ENCODE measurements at regions not wholly inside any gene's neighbourhood (a gene's known extent, or its start where the extent isn't known, plus 50 kb on each side); places are given as distances from the start of the nearest gene placed in this dataset.

- no peak for DNase-seq (ENCODE audit: unreplicated experiment)
- ChIA-PET POLR2A (no interaction called here), CTCF (interaction anchor here (0.6 to 1.4 kb wide), 3 partner anchors 12 to 52 kb away, joined by 3 to 4 read pairs (median 4); no protein-coding TSS in a partner anchor)
- no peaks in the 10 kb centered on the region for H3K9me3 Mint-ChIP-seq (ENCODE audit: unreplicated experiment)
- intact Hi-C loops (cut with micrococcal nuclease), result no loop called here
- H3K4me3 Mint-ChIP-seq (ENCODE audit: unreplicated experiment), result no peak overlapping the region
- no TSS peak for BruUV-seq (replicated peaks)
- H3K4me1 Mint-ChIP-seq (ENCODE audit: insufficient read depth, unreplicated experiment), result no peaks in the 10 kb centered on the region
- TF ChIP-seq, protein P1, sequence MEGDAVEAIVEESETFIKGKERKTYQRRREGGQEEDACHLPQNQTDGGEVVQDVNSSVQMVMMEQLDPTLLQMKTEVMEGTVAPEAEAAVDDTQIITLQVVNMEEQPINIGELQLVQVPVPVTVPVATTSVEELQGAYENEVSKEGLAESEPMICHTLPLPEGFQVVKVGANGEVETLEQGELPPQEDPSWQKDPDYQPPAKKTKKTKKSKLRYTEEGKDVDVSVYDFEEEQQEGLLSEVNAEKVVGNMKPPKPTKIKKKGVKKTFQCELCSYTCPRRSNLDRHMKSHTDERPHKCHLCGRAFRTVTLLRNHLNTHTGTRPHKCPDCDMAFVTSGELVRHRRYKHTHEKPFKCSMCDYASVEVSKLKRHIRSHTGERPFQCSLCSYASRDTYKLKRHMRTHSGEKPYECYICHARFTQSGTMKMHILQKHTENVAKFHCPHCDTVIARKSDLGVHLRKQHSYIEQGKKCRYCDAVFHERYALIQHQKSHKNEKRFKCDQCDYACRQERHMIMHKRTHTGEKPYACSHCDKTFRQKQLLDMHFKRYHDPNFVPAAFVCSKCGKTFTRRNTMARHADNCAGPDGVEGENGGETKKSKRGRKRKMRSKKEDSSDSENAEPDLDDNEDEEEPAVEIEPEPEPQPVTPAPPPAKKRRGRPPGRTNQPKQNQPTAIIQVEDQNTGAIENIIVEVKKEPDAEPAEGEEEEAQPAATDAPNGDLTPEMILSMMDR (IDR thresholded peaks at IDR 0.05; ENCODE audit: unreplicated experiment), result no peak
- no peak overlapping the region for H3K27ac Mint-ChIP-seq (ENCODE audit: low read depth, unreplicated experiment)
- H3K36me3 Mint-ChIP-seq (ENCODE audit: insufficient read depth, unreplicated experiment), result no peaks in the 10 kb centered on the region
- no peaks in the 10 kb centered on the region for H3K27me3 Mint-ChIP-seq (ENCODE audit: insufficient read depth, unreplicated experiment)
Observed at GRCh38 chr6:139868576-139868975, 494.1 kb upstream of the CITED2 start.

GRCh38 chr6:139863964-139864363 lies 489.5 kb upstream of the CITED2 start:
- Mint-ChIP-seq H3K4me3 (ENCODE audit: unreplicated experiment) (no peak overlapping the region), H3K9me3 (ENCODE audit: unreplicated experiment) (no peaks in the 10 kb centered on the region), H3K27ac (ENCODE audit: low read depth, unreplicated experiment) (no peak overlapping the region), H3K4me1 (ENCODE audit: insufficient read depth, unreplicated experiment) (no peaks in the 10 kb centered on the region), H3K27me3 (ENCODE audit: insufficient read depth, unreplicated experiment) (no peaks in the 10 kb centered on the region), H3K36me3 (ENCODE audit: insufficient read depth, unreplicated experiment) (no peaks in the 10 kb centered on the region)
- POLR2A ChIA-PET, result interaction anchor here (0.6 to 0.8 kb wide), 2 partner anchors 239 to 490 kb away, joined by 3 read pairs; partner anchors contain the start of gene CITED2
- no TSS peak for BruUV-seq (replicated peaks)
- intact Hi-C loops (cut with micrococcal nuclease), result no loop called here
- CTCF ChIA-PET, result interaction anchor here (0.6 kb wide), 1 partner anchor 14 kb away, joined by 4 read pairs; no protein-coding TSS in a partner anchor
- no peak for DNase-seq (ENCODE audit: unreplicated experiment)
- TF ChIP-seq, protein P1 (IDR thresholded peaks at IDR 0.05; ENCODE audit: unreplicated experiment), result no peak

GRCh38 chr6:139863346-139863745 lies 488.9 kb upstream of the CITED2 start:
- TF ChIP-seq, protein P1 (IDR thresholded peaks at IDR 0.05; ENCODE audit: unreplicated experiment), result no peak
- no peaks in the 10 kb centered on the region for H3K27me3 Mint-ChIP-seq (ENCODE audit: insufficient read depth, unreplicated experiment)
- CTCF ChIA-PET, result no interaction called here
- no peak for DNase-seq (ENCODE audit: unreplicated experiment)
- intact Hi-C loops (cut with micrococcal nuclease), result no loop called here
- H3K4me3 Mint-ChIP-seq (ENCODE audit: unreplicated experiment), result no peak overlapping the region
- BruUV-seq (replicated peaks), result no TSS peak
- H3K9me3 Mint-ChIP-seq (ENCODE audit: unreplicated experiment), result no peaks in the 10 kb centered on the region
- no peaks in the 10 kb centered on the region for H3K36me3 Mint-ChIP-seq (ENCODE audit: insufficient read depth, unreplicated experiment)
- POLR2A ChIA-PET, result no interaction called here
- H3K4me1 Mint-ChIP-seq (ENCODE audit: insufficient read depth, unreplicated experiment), result no peaks in the 10 kb centered on the region
- no peak overlapping the region for H3K27ac Mint-ChIP-seq (ENCODE audit: low read depth, unreplicated experiment)

- TF ChIP-seq, protein P1 (IDR thresholded peaks at IDR 0.05; ENCODE audit: unreplicated experiment), result no peak
- no peak overlapping the region for H3K27ac Mint-ChIP-seq (ENCODE audit: low read depth, unreplicated experiment)
- no peak overlapping the region for H3K4me3 Mint-ChIP-seq (ENCODE audit: unreplicated experiment)
- H3K4me1 Mint-ChIP-seq (ENCODE audit: insufficient read depth, unreplicated experiment), result no peaks in the 10 kb centered on the region
- no peaks in the 10 kb centered on the region for H3K36me3 Mint-ChIP-seq (ENCODE audit: insufficient read depth, unreplicated experiment)
- ChIA-PET POLR2A (no interaction called here), CTCF (interaction anchor here (0.6 to 0.7 kb wide), 2 partner anchors 123 to 1169 kb away, joined by 3 read pairs; no protein-coding TSS in a partner anchor)
- BruUV-seq (replicated peaks), result no TSS peak
- intact Hi-C loops (cut with micrococcal nuclease), result no loop called here
- H3K9me3 Mint-ChIP-seq (ENCODE audit: unreplicated experiment), result no peaks in the 10 kb centered on the region
- DNase-seq (ENCODE audit: unreplicated experiment), result no peak
- H3K27me3 Mint-ChIP-seq (ENCODE audit: insufficient read depth, unreplicated experiment), result no peaks in the 10 kb centered on the region
Observed at GRCh38 chr6:139862311-139862710, 487.9 kb upstream of the CITED2 start.

Data from MCF 10A (cell line).